Aorta (tissue), 5 donors: ENCODE measurements at regions not wholly inside any gene's neighbourhood (a gene's known extent, or its start where the extent isn't known, plus 50 kb on each side); places are given as distances from the start of the nearest gene placed in this dataset.
"Not testable (repeated sequence)": the region's sequence is repeated elsewhere in the genome, so short reads cannot be mapped to it uniquely, and the experiment has no call there.

Experiments
- ATAC-seq: fragments of 200-7000 bp; cut with Tn5 transposase; one replicate; pipeline ENCODE4 v1.9.1; 2022; ENCODE audit warnings: moderate library complexity; ENCODE audit not compliant: low FRiP score
- DNase-seq, 2 donors: peaks; one replicate each; pipeline ENCODE4 v3.0.0-alpha.2; 2020
- H3K27ac ChIP-seq, 2 donors: one replicate each; pipeline ENCODE4 v1.5.1; 2013; ENCODE audit warnings: low read length in 2 of 2, mild to moderate bottlenecking in 2 of 2, moderate library complexity in 2 of 2, control low read depth in 1 of 2, inconsistent platforms in 1 of 2, low read depth in 1 of 2
- H3K27me3 ChIP-seq, 2 donors: one replicate each; pipeline ENCODE4 v1.6.1; 2013; ENCODE audit warnings: control low read depth in 1 of 2, low read length in 1 of 2, mild to moderate bottlenecking in 1 of 2, moderate library complexity in 1 of 2; ENCODE audit not compliant: insufficient read depth in 2 of 2, control insufficient read depth in 1 of 2
- H3K36me3 ChIP-seq, 2 donors: one replicate each; pipeline ENCODE4 v1.6.1; 2013; ENCODE audit warnings: control low read depth in 1 of 2, low read length in 1 of 2, mild to moderate bottlenecking in 1 of 2; ENCODE audit not compliant: insufficient read depth in 2 of 2, control insufficient read depth in 1 of 2
- H3K4me1 ChIP-seq, 2 donors: one replicate each; pipeline ENCODE4 v1.6.1; 2013; ENCODE audit warnings: low read length in 2 of 2, control low read depth in 1 of 2, mild to moderate bottlenecking in 1 of 2, moderate library complexity in 1 of 2; ENCODE audit not compliant: insufficient read depth in 2 of 2, control insufficient read depth in 1 of 2
- H3K4me3 ChIP-seq, 2 donors: one replicate each; pipeline ENCODE4 v1.5.1; 2013; ENCODE audit warnings: low read length in 2 of 2, control low read depth in 1 of 2, mild to moderate bottlenecking in 1 of 2
- H3K9me3 ChIP-seq: one replicate; pipeline ENCODE4 v1.6.1; 2013; ENCODE audit warnings: mild to moderate bottlenecking, low read length; ENCODE audit not compliant: control insufficient read depth
- whole genome bisulfite sequencing, 2 donors: extraction: QIAGEN DNeasy Blood & Tissue Kit; methylation state at CpG; one replicate each; pipeline ENCODE4 v1.1.7; 2013; 5-methylcytosine and 5-hydroxymethylcytosine counted together
- intact Hi-C, 2 donors: fragments of 100-400 bp; cut with DNase I; formaldehyde crosslinking; loops; one replicate each; pipeline versions ENCODE4 v1.14.2 to v1.15.0; 2022
- donor health status: healthy with polysubstance abuse.
- donor health status: Bipolar disorder and iron deficiency.
- donor health status: DM: no; HTN: no; CAD: no.
- donor health status: DM: no; HTN: no; CAD: no.
- donor health status: DM: yes; HTN: yes; CAD: no.

GRCh38 chrX:107355533-107355932, 93.9 kb upstream of the FRMPD3 start:
- Histone ChIP-seq H3K27ac (no peak overlapping the region), H3K27me3 (no peaks in the 10 kb centered on the region), H3K4me3 (no peak overlapping the region), H3K36me3 (no peaks in the 10 kb centered on the region), H3K9me3 (no peaks in the 10 kb centered on the region), H3K4me1 (no peaks in the 10 kb centered on the region)
- ATAC-seq = no peak
- intact Hi-C loops = no loop called here
- DNase-seq = no peak
- 26 to 32% methylated on average over 1 of the region's 1 CpG for WGBS, 2 donors

DNA sequence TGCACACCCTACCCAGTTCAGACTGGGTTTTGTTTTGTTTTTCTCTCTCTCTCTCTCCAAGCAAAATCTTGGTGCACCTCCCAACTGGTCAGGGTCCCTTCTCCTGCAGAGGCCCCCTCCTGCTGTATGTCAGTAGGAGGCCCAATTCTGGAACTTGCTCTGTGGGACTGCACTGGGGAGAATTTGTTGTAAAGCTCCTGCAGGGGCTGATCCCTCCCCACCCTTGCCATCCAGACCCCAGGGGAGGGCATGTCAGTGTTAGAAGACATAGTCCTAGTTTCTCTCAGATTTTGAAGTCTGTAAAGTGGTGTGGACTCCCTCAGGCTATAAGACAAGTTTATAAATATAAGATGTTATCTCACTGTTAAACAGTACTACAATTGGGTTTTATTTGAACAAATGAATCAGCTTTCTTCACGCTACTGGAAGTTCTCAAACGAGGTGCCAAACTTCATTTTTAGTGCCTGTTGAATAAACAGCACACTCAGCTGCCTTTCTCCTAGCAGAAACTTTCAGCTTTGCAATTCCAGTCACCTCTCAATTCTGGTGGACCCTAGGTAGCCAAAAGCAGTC, 88.6 kb upstream of the FRMPD3 start:
- 25 to 32% methylated on average over 2 of the region's 2 CpGs for WGBS, 2 donors
- DNase-seq = no peak
- intact Hi-C loops = no loop called here
- H3K4me1 ChIP-seq = no peaks in the 10 kb centered on the region
- no peak for ATAC-seq
- no peak overlapping the region for H3K27ac ChIP-seq
- H3K27me3 ChIP-seq = no peaks in the 10 kb centered on the region
- H3K36me3 ChIP-seq = no peaks in the 10 kb centered on the region
- H3K9me3 ChIP-seq = no peaks in the 10 kb centered on the region
- H3K4me3 ChIP-seq = no peak overlapping the region

DNA sequence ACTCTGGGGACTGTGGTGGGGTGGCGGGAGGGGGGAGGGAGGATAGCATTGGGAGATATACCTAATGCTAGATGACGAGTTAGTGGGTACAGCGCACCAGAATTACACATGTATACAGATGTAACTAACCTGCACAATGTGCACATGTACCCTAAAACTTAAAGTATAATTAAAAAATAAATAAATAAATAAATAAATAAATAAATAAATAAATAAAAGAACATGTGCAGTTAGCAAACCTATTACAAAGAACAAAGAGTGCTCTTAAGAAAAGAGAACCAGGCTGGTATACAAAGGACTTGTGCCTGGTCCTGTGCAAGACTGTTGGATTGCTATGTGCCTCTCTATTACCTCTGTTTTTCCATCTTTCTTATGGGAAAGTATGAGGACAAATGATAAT, 79.3 kb upstream of the FRMPD3 start:
- not testable (repeated sequence) for H3K27me3 ChIP-seq
- 80 to 94% methylated on average over 3 of the region's 3 CpGs for WGBS, 2 donors

GRCh38 chrX:107374132-107374531, 75.3 kb upstream of the FRMPD3 start:
- Histone ChIP-seq H3K27ac (no peak overlapping the region), H3K9me3 (no peaks in the 10 kb centered on the region), H3K4me1 (no peaks in the 10 kb centered on the region), H3K27me3 (no peaks in the 10 kb centered on the region), H3K36me3 (no peaks in the 10 kb centered on the region), H3K4me3 (no peak overlapping the region)
- no peak for ATAC-seq
- 28 to 50% methylated on average over 2 of the region's 2 CpGs for WGBS, 2 donors
- no peak for DNase-seq
- intact Hi-C loops = no loop called here

More for the DNA sequence above, 79.3 kb upstream of the FRMPD3 start:
- H3K4me3 ChIP-seq, ATAC-seq, H3K4me1 ChIP-seq, intact Hi-C loops, H3K9me3 ChIP-seq, DNase-seq, H3K36me3 ChIP-seq, H3K27ac ChIP-seq: not testable (repeated sequence)

GRCh38 chrX:107374831-107375230, 74.6 kb upstream of the FRMPD3 start:
- H3K9me3 ChIP-seq = no peaks in the 10 kb centered on the region
- H3K36me3 ChIP-seq = no peaks in the 10 kb centered on the region
- ATAC-seq (no peak), DNase-seq (no peak)
- no peaks in the 10 kb centered on the region for H3K27me3 ChIP-seq
- no peaks in the 10 kb centered on the region for H3K4me1 ChIP-seq
- H3K27ac ChIP-seq = no peak overlapping the region
- no peak overlapping the region for H3K4me3 ChIP-seq
- intact Hi-C loops = no loop called here

DNA sequence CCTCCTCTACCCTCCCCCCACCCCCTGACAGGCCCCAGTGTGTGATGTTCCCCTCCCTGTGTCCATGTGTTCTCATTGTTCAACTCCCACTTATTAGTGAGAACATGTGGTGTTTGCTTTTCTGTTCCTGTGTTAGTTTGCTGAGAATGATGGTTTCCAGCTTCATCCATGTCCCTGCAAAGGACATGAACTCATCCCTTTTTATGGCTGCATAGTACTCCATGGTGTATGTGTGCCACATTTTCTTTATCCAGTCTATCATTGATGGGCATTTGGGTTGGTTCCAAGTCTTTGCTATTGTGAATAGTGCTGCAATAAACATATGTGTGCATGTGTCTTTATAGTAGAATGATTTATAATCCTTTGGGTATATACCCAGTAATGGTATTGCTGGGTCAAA, 73.3 kb upstream of the FRMPD3 start:
- H3K4me3 ChIP-seq, H3K27me3 ChIP-seq, intact Hi-C loops, DNase-seq, H3K36me3 ChIP-seq, H3K4me1 ChIP-seq, H3K27ac ChIP-seq, H3K9me3 ChIP-seq, ATAC-seq: not testable (repeated sequence)

DNA sequence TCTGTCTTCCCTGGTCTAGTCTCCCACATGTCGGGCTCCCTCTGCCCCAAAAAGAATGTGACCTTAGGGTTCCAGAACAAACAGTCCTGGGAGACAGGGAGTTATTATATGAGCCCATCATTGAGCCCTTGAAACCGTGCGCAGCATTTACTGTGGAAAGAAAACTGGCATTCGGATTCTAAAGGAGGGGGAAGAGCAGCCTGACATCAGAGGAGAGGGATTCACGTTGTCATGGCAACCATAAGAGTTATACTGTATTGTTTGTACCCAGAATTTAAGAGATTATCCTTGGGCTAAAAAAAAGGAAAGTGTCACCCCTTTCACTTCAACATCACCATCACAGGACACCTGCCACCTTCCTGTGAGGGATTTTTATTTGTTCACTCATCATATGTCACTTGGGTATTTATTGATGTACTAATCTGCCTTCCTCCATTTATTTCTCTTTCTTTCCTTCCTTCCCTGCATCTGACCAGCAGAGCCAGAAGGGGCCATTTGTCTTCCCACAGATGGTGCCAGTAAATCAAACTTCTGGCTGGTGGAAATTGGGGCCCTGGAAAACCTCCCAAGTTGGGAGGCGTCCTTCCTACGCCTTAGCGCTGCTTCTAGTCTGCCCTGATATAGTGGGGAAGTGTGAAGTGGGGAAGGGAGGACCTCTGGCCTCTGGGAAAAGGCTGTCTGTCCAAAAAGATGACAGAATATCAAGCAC, 64.9 kb upstream of the FRMPD3 start:
- Histone ChIP-seq H3K9me3 (no peaks in the 10 kb centered on the region), H3K4me1 (no peaks in the 10 kb centered on the region), H3K36me3 (no peaks in the 10 kb centered on the region), H3K27me3 (no peaks in the 10 kb centered on the region), H3K27ac (no peak overlapping the region), H3K4me3 (no peak overlapping the region)
- 20 to 27% methylated on average over 8 of the region's 8 CpGs for WGBS, 2 donors
- DNase-seq (no peak), ATAC-seq (peak; percentile 33)
- intact Hi-C loops = no loop called here

- DNase-seq = no peak
- 72 to 87% methylated on average over 2 of the region's 2 CpGs for WGBS, 2 donors
- Histone ChIP-seq H3K4me3 (no peak overlapping the region), H3K4me1 (no peaks in the 10 kb centered on the region), H3K27ac (no peak overlapping the region), H3K27me3 (no peaks in the 10 kb centered on the region), H3K9me3 (no peaks in the 10 kb centered on the region), H3K36me3 (no peaks in the 10 kb centered on the region)
- no peak for ATAC-seq
- intact Hi-C loops = no loop called here
These were observed 59.7 kb upstream of the FRMPD3 start for GRCh38 chrX:107389726-107390125.

DNA sequence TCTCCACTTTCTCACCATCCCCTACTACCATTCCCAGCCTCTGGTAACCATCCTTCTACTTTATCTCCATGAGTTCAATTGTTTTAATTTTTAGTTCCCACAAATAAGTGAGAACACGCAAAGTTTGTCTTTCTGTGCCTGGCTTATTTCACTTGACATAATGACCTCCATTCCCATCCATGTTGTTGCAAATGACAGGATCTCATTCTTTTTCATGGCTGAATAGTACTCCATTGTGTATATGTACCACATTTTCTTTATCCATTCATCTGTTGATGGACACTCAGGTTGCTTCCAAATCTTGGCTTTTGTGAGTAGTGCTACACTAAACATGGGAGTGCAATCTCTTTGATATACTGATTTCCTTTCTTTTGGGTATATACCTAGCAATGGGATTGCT, 55.8 kb upstream of the FRMPD3 start:
- H3K36me3 ChIP-seq, H3K27me3 ChIP-seq, H3K4me3 ChIP-seq, H3K9me3 ChIP-seq, DNase-seq, intact Hi-C loops, H3K27ac ChIP-seq, H3K4me1 ChIP-seq, ATAC-seq: not testable (repeated sequence)
- WGBS, 2 donors = 92 to 95% methylated on average over 1 of the region's 1 CpG
